Activated T-helper 1 cell treated with anti-CD3 and anti-CD28 coated beads, Interleukin-2, amount 50 U/mL, for 16 hours (primary cell): ENCODE measurements at regions not wholly inside any gene's neighbourhood (a gene's known extent, or its start where the extent isn't known, plus 50 kb on each side); places are given as distances from the start of the nearest gene placed in this dataset.

Experiments
- DNase-seq, 2 donors: peaks; one replicate each; pipeline ENCODE4 v3.0.0-alpha.2; 2020; ENCODE audit warnings: low read depth in 1 of 2, low spot score in 1 of 2

DNA sequence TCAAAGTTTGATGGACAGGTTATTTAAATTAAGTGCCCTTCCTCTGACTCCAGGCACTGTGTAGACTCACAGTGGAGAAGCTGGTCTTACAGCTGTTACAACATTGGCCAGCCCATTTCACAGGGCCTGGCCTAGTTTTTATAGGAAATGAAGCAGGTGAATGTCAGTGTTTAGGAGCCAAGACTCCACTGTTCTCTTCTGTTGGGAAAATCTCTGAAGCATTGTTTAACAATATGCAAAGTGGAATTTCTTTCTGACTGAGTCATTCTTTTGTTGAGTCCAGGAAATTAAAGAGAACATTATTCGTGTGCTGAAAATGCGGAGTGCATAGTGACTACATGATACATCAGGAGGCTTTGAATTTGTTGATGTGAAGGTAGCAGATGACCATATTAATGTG is 64.7 kb downstream of the ARRDC4 start:
- no peak for DNase-seq

- DNase-seq: no peak
Measured at GRCh38 chr15:98034731-98035130, 74.2 kb downstream of the ARRDC4 start.

- DNase-seq: no peak
Measured at GRCh38 chr15:98035134-98035533, 74.6 kb downstream of the ARRDC4 start.

DNA sequence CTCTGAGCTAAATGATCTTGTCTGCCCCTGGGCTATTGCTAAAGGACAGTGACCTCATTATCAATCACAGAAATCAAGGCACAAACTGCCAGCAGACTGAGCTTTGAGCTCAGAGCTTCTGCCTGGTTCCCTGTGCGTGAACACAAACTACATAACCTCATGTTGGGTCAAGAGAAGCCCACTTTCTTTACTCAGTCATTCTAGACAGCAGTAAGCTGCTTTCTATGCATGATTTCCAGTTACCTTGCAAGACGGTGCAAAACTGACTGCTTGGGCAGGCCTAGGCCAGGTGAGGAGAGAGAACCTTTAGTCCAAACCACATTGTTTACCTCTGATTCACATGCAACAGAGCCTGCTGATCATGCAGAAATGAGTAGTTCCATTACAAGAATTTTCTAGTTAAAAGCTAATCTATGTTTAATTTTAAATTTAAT is 75.1 kb downstream of the ARRDC4 start:
- no peak for DNase-seq

- DNase-seq: no peak
Measured at GRCh38 chr15:98039596-98039995, 79.1 kb downstream of the ARRDC4 start.

GRCh38 chr15:98040146-98040545 is 79.6 kb downstream of the ARRDC4 start:
- DNase-seq: no peak

GRCh38 chr15:98043160-98044014 is 82.9 kb downstream of the ARRDC4 start:
- no peak for DNase-seq

DNA sequence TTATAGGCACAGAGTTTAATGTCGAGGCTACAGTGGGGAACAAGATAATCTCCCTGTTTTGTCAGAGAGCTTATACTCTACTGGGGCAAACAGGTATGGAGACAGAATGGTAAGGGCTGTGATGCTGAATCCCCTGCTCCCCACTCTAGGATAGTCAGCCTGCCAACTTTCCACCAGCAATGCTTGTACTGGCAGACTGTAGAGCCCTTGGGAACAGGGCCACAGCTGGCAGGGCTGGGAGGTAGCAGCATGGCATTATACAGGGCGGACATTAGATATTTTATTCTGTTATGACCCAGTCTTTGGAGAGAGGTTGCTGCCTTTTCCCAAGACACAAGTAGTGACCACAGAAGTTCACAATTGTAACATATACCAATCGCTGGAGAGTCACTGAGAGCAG is 91.2 kb downstream of the ARRDC4 start:
- DNase-seq: no peak

GRCh38 chr15:98057453-98057852 is 97.0 kb downstream of the ARRDC4 start:
- DNase-seq: no peak

DNA sequence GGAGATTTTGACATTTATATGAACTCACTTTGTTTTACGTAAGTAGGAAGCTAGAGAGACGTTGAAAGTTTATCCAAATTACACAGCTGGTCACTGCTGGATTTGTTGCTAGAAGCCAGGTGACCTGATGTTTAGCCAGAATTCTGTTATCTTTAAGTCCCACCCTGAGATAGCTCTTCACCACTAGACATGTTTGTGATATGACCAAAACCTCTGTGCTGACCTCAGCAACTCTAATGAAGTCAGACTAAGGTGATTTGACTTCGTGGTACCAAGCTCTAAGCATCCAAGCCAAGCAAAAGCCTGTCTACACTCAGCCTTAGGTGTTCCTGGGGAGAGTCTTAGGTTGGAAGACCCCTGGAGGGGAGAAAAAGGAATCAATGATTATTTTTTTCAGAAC is 102.4 kb downstream of the ARRDC4 start:
- DNase-seq: no peak

GRCh38 chr15:98063315-98063714 is 102.8 kb downstream of the ARRDC4 start:
- DNase-seq: no peak

- no peak for DNase-seq
Measured at GRCh38 chr15:98063871-98064270, 103.4 kb downstream of the ARRDC4 start.

DNA sequence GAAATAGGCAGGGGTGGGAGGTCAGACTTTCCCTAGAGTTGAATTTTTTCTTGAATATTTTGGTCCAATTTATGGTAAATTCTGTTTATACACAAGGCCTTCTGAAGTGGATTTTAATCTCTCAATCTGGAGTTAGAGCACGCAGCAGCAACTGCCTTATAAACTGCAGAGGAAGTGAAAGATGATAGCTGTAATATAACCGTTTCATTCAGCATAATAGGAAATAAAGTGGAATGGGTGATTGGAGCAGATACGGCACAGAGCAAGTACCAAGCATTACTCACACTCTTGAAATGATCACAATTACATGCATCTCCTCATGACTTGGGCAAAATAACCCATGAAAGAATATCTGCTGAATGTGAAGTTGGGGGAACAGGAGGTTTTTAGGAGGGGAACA is 106.8 kb downstream of the ARRDC4 start:
- DNase-seq: no peak

GRCh38 chr15:98069256-98069655 is 108.8 kb downstream of the ARRDC4 start:
- no peak for DNase-seq

DNA sequence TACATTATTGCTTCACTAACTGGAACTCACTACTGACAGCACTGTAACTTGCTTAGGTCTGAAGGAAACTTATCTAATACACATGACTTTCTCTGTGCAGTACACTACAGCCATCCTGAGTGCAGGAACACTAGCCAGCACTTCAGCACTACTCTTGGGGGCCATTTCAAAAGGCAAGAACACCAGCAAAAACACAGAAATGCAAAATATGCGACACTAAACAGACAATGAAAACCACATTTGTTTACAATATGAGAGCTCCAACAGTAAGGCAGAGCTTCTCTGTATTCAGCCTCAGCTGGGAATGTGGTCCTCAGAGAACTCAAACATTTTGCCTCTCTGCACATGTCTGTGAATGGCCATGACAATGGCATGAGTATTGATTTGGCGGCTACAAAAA is 109.6 kb downstream of the ARRDC4 start:
- DNase-seq: no peak

DNA sequence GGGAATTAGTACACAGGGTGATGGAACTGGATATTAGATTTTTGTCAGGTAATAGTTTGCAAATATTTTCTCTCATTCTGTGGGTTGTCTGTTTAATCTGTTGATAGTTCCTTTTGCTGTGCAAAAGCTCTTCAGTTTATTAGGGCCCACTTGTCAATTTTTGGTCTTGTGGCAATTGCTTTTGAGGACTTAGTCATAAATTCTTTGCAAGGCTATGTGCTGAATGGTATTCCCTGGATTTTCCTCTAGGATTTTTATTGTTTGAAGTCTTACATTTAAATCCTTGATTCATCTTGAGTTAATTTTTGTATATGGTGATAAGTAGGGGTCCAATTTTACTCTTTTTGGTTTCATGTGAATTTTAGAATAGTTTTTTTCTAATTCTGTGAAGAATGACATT is 111.3 kb downstream of the ARRDC4 start:
- no peak for DNase-seq

DNA sequence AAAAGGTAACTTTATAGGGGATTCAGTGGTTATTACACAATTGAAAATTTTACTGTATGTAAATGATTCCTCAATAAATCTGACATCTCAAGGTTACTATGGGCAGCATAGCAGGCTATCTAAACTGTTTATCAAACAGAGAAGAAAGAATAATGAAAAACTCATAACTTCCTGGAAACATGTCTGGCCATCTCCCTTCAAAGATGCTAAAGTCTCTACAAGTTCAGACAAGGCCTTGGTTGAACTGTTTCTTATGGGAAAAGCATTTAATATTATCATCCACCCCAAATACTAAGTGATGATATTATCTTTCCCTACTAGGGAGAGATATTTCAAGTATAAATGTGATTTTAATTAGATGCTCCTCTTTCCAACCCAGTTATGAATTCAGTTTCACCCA is 114.9 kb downstream of the ARRDC4 start:
- no peak for DNase-seq

GRCh38 chr15:98076021-98076816 is 115.7 kb downstream of the ARRDC4 start:
- no peak for DNase-seq

GRCh38 chr15:98077186-98077585 is 116.7 kb downstream of the ARRDC4 start:
- no peak for DNase-seq

DNA sequence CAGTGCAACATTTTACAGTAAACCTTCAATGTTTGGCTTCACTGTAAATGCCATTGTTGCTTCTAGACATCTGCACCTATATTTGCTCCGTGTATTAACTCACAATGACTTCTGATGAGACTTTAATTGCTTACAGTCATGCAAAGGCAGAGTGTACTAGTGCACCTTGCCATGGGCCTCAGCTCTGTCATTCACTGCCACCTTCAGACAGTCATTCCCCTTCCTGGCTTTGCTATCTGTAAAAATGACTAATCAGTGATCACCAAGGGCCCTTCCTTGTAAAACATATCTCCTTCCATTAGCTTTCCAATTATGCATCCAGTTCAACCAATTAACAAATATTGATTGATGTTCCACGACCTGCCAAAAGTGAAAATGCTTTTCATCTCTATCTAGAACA is 120.3 kb downstream of the ARRDC4 start:
- no peak for DNase-seq

DNA sequence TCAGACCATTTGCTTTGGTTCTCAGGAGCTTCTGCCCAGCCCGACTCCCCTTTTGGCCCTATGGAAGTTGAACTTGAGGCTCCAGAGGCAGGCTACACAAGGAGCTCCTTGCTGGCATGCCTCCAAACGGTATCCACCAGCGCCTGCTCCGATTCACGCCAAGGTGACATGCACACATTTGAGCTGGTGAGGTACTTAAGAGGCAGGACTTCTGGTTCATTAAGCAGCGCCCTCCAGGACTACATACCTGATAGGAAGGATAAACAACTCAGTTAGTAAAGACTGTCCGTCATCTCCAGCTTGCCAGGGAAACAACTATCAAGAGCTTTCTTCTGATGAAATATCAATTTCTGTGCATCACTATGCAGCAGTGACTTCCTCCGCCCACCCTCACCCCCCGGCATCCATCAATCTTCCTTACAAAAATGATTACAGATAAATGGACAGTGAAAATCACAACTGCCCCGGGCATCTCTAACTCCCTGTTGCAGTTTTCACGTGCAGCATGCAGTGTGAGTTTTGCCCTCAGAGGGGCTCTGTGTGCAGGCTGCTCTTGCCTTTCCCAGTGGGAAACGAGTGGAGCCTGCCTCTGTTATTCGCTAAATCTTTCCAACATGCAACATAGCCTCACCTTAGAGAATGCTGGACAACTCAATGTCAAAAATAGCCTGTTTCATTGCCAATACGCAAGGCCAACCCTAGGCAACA is 122.9 kb downstream of the ARRDC4 start:
- no peak for DNase-seq
